IPS DF 4.7 (cell line): ENCODE measurements at regions not wholly inside any gene's neighbourhood (a gene's known extent, or its start where the extent isn't known, plus 50 kb on each side); places are given as distances from the start of the nearest gene placed in this dataset.

Experiments used
- DNase-seq: peaks from one replicate; pipeline ENCODE4 v3.0.0-alpha.2; 2013; ENCODE audit warnings: low spot score; ENCODE audit errors: extremely low read depth

DNA sequence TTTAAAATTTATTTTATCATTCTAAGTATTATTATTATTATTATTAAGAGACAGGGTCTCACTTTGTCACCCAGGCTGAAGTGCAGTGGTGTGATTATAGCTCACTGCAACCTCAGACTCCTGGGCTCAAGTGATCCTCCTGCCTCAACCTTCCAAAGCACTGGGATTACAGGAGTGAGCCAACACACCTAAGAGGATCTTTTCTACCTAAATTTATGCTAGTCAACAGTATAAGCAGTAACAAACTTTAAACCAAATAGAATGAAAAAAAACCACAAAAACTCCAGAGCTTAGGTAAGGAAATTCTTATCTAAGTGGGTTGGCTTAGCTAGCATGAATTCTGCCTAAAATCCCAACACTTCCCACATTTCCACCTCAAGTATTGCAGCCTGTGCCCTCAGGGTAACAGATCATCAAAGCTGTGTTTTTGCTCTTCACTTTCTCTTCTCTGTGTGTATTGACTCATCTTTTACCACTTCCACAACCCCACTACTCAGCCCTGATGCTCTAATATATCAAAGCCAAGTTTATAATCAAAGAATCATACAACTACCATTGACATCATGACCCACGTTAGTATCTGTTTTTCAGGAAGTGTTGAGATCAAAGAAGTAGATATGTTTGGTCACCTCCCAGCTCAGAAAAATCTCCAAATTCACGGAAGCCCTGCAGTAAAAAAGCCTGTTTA is 93.7 kb upstream of the SPON1 start:
- DNase-seq, result no peak

GRCh38 chr11:13869398-13869886 is 93.1 kb upstream of the SPON1 start:
- no peak for DNase-seq

DNA sequence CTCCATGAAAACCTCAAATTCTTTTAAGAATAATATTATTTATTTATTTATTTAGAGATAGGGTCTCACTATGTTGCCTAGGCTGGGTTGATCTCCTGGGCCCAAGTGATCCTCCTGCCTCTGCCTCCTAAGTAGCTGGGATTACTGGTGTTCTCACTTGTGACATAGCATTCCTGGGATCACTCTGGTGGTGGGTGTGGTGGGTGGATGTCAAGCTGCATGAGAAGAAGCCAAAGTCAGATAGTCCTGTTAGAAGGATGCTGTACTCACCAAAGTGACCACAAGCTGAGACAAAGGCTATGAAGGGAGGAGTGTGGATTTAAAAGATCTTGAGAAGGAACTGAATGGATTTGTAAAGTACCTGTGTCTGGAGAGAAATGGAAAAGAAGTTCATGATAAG is 87.9 kb upstream of the SPON1 start:
- DNase-seq, result no peak

- DNase-seq, result no peak
These were observed 86.9 kb upstream of the SPON1 start for GRCh38 chr11:13875643-13876042.

DNA sequence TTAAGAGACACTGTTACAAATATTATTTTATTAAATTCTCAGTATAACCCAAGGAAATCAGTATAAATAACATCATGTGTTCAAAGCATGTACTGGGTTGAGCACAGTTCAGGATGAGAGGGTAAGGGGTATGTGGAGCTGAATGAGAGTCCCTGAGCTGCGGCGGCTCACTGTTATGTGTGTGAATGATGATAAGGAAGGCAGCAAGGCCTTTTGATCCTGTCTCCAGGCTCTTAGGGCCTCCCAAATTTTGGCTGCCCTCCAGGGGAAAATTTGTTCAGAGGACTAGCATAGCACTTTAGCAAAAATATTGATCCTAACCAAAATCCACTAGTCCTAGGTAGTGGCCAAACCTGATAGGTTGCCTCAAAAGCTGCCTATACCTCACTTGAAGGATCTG is 86.1 kb upstream of the SPON1 start:
- no peak for DNase-seq

- DNase-seq, result no peak
These were observed 84.4 kb upstream of the SPON1 start for GRCh38 chr11:13878077-13878476.

DNA sequence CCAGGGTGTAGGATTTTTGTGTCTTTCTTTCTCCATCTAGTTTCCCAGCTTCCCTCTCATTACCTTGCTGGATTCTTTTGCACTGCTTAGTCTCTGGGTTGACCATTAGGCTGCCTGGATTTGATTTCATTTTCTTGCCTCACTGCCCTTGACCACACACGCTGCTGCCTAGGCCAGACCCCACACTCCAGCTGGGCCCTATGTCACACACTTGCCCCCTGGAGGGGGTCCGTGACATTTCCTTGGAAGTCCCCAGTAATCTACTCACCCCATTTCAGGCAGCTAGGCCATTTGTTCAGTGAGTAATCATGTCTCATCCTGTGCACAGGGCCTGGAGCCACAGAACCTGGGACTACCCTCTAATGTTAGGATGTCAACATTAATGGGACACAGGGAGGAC is 81.9 kb upstream of the SPON1 start:
- no peak for DNase-seq

GRCh38 chr11:13881226-13881905 is 81.2 kb upstream of the SPON1 start:
- DNase-seq, result no peak

- no peak for DNase-seq
These were observed 79.5 kb upstream of the SPON1 start for GRCh38 chr11:13883042-13883441.

GRCh38 chr11:13883589-13883988 is 78.9 kb upstream of the SPON1 start:
- DNase-seq, result no peak

- DNase-seq, result no peak
These were observed 78.2 kb upstream of the SPON1 start for GRCh38 chr11:13884158-13884799.

DNA sequence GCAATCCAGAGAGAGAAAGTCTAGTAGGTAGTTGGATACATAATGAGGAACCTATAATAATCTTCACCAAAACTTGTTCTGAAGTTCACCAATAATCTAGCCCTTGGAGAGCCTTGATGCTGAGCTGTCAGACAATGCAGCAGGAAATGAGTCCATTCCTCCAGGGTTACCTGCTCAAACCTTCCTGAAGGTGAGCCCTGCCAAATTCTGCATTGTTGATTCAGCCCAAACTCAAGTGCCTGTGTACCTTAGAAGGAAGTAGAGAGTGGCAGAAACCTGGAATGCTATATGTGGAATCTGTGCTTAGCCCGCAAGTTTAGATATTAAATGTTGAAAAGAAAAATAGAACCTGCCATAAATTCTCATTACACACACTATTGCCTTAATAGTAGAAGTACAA is 77.4 kb upstream of the SPON1 start:
- DNase-seq, result no peak

GRCh38 chr11:13889552-13890249 is 72.8 kb upstream of the SPON1 start:
- DNase-seq, result no peak

- DNase-seq, result no peak
These were observed 70.6 kb upstream of the SPON1 start for GRCh38 chr11:13891911-13892310.

- DNase-seq, result no peak
These were observed 66.1 kb upstream of the SPON1 start for GRCh38 chr11:13896175-13896980.

DNA sequence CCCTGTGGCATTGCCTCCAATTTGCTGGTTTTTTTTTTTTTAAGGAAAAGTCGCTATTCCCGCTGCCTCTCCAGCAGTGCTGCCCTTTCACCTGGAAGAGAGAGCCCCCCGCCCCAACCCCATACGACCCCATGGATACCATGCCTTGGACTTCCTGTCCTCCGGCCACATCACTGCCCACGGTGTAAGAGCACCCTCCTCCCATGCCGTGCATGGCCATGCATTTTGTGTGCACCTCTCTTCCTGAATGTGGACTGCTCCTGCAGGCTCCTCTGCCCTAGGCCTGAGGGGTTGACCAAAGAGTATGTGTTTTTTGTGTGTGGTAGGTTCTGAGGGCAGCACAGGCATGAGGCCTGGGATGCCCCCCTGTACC is 65.6 kb upstream of the SPON1 start:
- DNase-seq, result no peak

DNA sequence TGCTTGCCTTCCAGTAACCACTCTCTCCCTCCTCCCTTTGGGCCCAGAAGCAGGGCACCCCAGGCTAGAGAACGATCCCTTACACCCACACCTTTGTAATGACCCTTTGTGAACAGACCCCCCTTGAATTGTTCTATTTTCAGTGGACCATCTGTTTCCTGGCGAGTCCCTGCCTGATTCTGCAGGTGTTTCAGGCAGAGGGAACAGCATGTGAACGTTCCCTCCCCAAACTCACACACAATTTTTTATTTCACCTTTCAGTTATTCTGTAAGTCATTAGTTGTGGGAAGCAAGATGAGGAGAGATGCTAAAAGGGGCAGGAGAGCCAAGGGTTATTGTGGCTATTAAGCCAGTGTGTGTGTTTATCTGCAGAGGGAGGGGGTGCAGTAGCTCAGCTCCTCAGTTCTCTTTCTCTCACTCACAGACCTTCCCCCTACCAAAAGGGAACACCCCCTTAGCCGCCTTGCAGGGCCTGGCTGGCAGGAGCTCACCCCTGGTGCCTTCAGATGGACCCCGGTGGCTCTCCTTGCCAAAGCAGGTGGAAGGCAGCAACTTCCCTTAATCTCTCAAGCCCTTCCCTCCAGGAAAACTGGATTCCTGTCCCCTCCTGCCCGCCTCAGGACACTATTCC is 64.8 kb upstream of the SPON1 start:
- DNase-seq, result no peak

DNA sequence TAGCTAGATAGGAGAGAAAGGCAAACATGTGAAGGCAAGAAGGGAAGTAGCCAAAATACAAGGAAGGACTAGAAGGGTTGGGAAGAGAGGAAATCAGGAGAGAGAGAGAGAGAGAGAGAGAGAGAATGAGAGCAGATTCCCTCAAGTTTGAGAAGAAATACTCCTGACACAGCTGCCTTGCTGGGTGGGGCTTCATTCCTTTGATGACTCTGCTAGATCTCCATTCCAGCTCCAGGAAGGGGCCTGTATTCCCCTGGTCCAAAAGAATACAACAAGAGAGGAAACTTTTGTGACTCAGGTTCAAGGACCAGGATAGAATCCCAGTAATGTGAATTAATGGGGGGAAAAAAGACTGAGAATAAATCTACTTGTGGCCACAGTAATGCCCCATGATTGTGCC is 62.9 kb upstream of the SPON1 start:
- DNase-seq, result no peak

DNA sequence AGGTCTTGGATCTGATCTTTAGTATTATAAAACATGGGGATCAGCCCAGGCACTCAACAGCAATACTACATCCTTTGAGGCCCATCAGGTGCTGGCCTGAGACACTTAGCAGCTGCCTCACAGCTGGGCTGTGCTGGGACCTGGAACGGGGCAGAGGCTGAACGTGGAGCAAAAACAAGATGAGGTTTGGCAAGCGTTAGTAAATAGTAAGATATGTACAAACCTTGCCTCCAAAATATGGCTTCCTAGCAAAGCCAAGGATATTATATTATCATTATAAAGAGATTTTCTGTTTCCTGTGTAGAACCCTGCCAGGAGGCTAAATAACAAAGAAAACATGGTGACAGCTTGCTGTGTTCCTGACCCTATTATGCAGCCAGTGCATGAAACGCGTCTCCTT is 60.0 kb upstream of the SPON1 start:
- no peak for DNase-seq

- no peak for DNase-seq
These were observed 57.3 kb upstream of the SPON1 start for GRCh38 chr11:13905137-13905781.
